HL-60 (cell line): ENCODE measurements at regions not wholly inside any gene's neighbourhood (a gene's known extent, or its start where the extent isn't known, plus 50 kb on each side); places are given as distances from the start of the nearest gene placed in this dataset.

Source experiments
- POLR2AphosphoS5 ChIP-seq: IDR thresholded peaks from 2 replicates; pipeline ENCODE4 v1.6.1; 2012; ENCODE audit warnings: low read depth
- TF ChIP-seq, protein P1 (sequence below): IDR thresholded peaks from one replicate; pipeline ENCODE4 v1.5.1; 2011; ENCODE audit warnings: low read length, control low read depth, inconsistent platforms; ENCODE audit not compliant: insufficient read depth

- TF ChIP-seq, protein P1, sequence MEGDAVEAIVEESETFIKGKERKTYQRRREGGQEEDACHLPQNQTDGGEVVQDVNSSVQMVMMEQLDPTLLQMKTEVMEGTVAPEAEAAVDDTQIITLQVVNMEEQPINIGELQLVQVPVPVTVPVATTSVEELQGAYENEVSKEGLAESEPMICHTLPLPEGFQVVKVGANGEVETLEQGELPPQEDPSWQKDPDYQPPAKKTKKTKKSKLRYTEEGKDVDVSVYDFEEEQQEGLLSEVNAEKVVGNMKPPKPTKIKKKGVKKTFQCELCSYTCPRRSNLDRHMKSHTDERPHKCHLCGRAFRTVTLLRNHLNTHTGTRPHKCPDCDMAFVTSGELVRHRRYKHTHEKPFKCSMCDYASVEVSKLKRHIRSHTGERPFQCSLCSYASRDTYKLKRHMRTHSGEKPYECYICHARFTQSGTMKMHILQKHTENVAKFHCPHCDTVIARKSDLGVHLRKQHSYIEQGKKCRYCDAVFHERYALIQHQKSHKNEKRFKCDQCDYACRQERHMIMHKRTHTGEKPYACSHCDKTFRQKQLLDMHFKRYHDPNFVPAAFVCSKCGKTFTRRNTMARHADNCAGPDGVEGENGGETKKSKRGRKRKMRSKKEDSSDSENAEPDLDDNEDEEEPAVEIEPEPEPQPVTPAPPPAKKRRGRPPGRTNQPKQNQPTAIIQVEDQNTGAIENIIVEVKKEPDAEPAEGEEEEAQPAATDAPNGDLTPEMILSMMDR = no peak
- no peak for TF ChIP-seq POLR2AphosphoS5
Measured at GRCh38 chr21:19461481-19462205, 1058.1 kb upstream of the TMPRSS15 start.
